SK-N-SH treated with all-trans-retinoic acid at 6 μM for 48 hours (cell line): ENCODE measurements at regions not wholly inside any gene's neighbourhood (a gene's known extent, or its start where the extent isn't known, plus 50 kb on each side); places are given as distances from the start of the nearest gene placed in this dataset.

ENCODE experiments used
- ATAC-seq: fragments of 200-7000 bp; cut with Tn5 transposase; 3 replicates; pipeline ENCODE4 v1.9.1; 2020; ENCODE audit warnings: mild to moderate bottlenecking, moderate library complexity
- ARNTL ChIP-seq: fragments of 450-650 bp; formaldehyde crosslinking; IDR thresholded peaks from 2 replicates; pipeline ENCODE4 v1.5.0; 2020; ENCODE audit warnings: low read depth, mild to moderate bottlenecking, moderate library complexity, borderline replicate concordance
- ESRRG ChIP-seq: fragments of 250-450 bp; sonication (Bioruptor Pico); IDR thresholded peaks from 2 replicates; pipeline ENCODE4 v1.6.1; 2021; ENCODE audit warnings: mild to moderate bottlenecking
- GLIS3 ChIP-seq: fragments of 250-450 bp; sonication (Bioruptor Pico); IDR thresholded peaks from 2 replicates; pipeline ENCODE4 v1.5.0; 2020; ENCODE audit warnings: mild to moderate bottlenecking, moderate library complexity
- ISL1 ChIP-seq: fragments of 250-450 bp; sonication (Bioruptor Pico); IDR thresholded peaks from 2 replicates; pipeline ENCODE4 v2.1.2; 2022; ENCODE audit warnings: mild to moderate bottlenecking, moderate library complexity
- OSR1 ChIP-seq: fragments of 250-450 bp; sonication (Bioruptor Pico); IDR thresholded peaks from 2 replicates; pipeline ENCODE4 v1.8.0; 2022; ENCODE audit warnings: moderate library complexity, mild to moderate bottlenecking, inconsistent platforms
- PPARA ChIP-seq: fragments of 250-450 bp; sonication (Bioruptor Pico); IDR thresholded peaks from 2 replicates; pipeline ENCODE4 v1.5.0; 2020; ENCODE audit warnings: mild to moderate bottlenecking, borderline replicate concordance
- RARB ChIP-seq: fragments of 250-450 bp; sonication (Bioruptor Pico); IDR thresholded peaks from 2 replicates; pipeline ENCODE4 v1.8.0; 2021; ENCODE audit warnings: mild to moderate bottlenecking, moderate library complexity
- SNAI2 ChIP-seq: fragments of 250-450 bp; sonication (Bioruptor Pico); IDR thresholded peaks from 2 replicates; pipeline ENCODE4 v1.5.0; 2020; ENCODE audit warnings: mild to moderate bottlenecking, moderate library complexity
- TCF4 ChIP-seq: fragments of 250-450 bp; sonication (Bioruptor Pico); IDR thresholded peaks from 2 replicates; pipeline ENCODE4 v1.8.0; 2021; ENCODE audit warnings: mild to moderate bottlenecking, moderate library complexity, borderline replicate concordance
- TOX ChIP-seq: fragments of 250-450 bp; sonication (Bioruptor Pico); IDR thresholded peaks from 2 replicates; pipeline ENCODE4 v1.8.0; 2021; ENCODE audit warnings: mild to moderate bottlenecking, moderate library complexity, borderline replicate concordance
- ZC3H10 ChIP-seq: fragments of 250-450 bp; sonication (Bioruptor Pico); IDR thresholded peaks from 2 replicates; pipeline ENCODE4 v1.5.1; 2021; ENCODE audit warnings: mild to moderate bottlenecking, moderate library complexity
- ZNF565 ChIP-seq: fragments of 450-650 bp; formaldehyde crosslinking; conservative IDR thresholded peaks from 2 replicates; pipeline ENCODE4 v1.5.0; 2020; ENCODE audit warnings: low read depth, mild to moderate bottlenecking, moderate library complexity
- ZNF70 ChIP-seq: fragments of 450-650 bp; formaldehyde crosslinking; IDR thresholded peaks from 2 replicates; pipeline ENCODE4 v1.5.0; 2020; ENCODE audit warnings: mild to moderate bottlenecking, moderate library complexity
- ZNF8 ChIP-seq: fragments of 450-650 bp; formaldehyde crosslinking; IDR thresholded peaks from 2 replicates; pipeline ENCODE4 v1.5.0; 2020; ENCODE audit warnings: mild to moderate bottlenecking, moderate library complexity
- TF ChIP-seq, protein P1 (sequence below): fragments of 250-450 bp; sonication (Bioruptor Pico); IDR thresholded peaks from 2 replicates; pipeline ENCODE4 v1.5.1; 2021; ENCODE audit warnings: mild to moderate bottlenecking, moderate library complexity
- TF ChIP-seq, protein P2 (sequence below): fragments of 250-450 bp; sonication (Bioruptor Pico); IDR thresholded peaks from 2 replicates; pipeline ENCODE4 v1.8.0; 2021; ENCODE audit warnings: low read depth, mild to moderate bottlenecking, moderate library complexity, borderline replicate concordance
- TF ChIP-seq, protein P3 (sequence below): fragments of 250-450 bp; sonication (Bioruptor Pico); IDR thresholded peaks from 2 replicates; pipeline ENCODE4 v1.8.0; 2020; ENCODE audit warnings: mild to moderate bottlenecking, moderate library complexity, borderline replicate concordance
- TF ChIP-seq, protein P4 (sequence below): fragments of 250-450 bp; sonication (Bioruptor Pico); IDR thresholded peaks from 2 replicates; pipeline ENCODE4 v1.5.0; 2020; ENCODE audit warnings: mild to moderate bottlenecking, moderate library complexity
- TF ChIP-seq, protein P5 (sequence below): fragments of 250-450 bp; sonication (Bioruptor Pico); IDR thresholded peaks from 2 replicates; pipeline ENCODE4 v1.5.1; 2020; ENCODE audit warnings: low read depth, mild to moderate bottlenecking, moderate library complexity

DNA sequence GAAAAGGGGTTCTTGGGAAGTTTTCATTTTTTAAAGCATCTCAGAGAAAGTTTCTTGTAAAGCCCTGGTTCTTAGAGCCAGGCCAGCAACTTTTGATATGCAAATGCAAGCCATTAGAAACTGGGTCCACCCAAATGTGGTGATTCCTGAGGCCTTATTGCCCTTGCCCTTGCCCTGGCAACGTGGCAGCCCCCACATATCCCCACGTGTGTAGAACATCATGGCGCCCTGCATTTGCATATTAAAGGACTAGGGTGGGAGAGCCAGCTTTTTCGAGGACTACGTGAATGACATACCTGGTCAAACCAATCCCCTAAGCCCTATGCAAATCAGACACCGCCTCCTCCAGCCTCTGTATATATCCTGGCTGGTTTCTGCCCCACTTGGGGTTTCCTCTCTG, 314.9 kb upstream of the NECTIN3 start:
- TF ChIP-seq, protein P1, sequence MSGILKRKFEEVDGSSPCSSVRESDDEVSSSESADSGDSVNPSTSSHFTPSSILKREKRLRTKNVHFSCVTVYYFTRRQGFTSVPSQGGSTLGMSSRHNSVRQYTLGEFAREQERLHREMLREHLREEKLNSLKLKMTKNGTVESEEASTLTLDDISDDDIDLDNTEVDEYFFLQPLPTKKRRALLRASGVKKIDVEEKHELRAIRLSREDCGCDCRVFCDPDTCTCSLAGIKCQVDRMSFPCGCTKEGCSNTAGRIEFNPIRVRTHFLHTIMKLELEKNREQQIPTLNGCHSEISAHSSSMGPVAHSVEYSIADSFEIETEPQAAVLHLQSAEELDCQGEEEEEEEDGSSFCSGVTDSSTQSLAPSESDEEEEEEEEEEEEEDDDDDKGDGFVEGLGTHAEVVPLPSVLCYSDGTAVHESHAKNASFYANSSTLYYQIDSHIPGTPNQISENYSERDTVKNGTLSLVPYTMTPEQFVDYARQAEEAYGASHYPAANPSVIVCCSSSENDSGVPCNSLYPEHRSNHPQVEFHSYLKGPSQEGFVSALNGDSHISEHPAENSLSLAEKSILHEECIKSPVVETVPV (CRISPR knock-in tag): no peak
- TF ChIP-seq ZC3H10 (CRISPR knock-in tag): no peak
- no peak for TF ChIP-seq TOX (CRISPR knock-in tag)
- no peak for TF ChIP-seq GLIS3
- no peak for TF ChIP-seq PPARA
- TF ChIP-seq ESRRG (CRISPR knock-in tag): no peak
- no peak for TF ChIP-seq RARB (CRISPR knock-in tag)
- TF ChIP-seq, protein P2, sequence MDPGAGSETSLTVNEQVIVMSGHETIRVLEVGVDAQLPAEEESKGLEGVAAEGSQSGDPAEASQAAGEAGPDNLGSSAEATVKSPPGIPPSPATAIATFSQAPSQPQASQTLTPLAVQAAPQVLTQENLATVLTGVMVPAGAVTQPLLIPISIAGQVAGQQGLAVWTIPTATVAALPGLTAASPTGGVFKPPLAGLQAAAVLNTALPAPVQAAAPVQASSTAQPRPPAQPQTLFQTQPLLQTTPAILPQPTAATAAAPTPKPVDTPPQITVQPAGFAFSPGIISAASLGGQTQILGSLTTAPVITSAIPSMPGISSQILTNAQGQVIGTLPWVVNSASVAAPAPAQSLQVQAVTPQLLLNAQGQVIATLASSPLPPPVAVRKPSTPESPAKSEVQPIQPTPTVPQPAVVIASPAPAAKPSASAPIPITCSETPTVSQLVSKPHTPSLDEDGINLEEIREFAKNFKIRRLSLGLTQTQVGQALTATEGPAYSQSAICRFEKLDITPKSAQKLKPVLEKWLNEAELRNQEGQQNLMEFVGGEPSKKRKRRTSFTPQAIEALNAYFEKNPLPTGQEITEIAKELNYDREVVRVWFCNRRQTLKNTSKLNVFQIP: no peak
- TF ChIP-seq, protein P3, sequence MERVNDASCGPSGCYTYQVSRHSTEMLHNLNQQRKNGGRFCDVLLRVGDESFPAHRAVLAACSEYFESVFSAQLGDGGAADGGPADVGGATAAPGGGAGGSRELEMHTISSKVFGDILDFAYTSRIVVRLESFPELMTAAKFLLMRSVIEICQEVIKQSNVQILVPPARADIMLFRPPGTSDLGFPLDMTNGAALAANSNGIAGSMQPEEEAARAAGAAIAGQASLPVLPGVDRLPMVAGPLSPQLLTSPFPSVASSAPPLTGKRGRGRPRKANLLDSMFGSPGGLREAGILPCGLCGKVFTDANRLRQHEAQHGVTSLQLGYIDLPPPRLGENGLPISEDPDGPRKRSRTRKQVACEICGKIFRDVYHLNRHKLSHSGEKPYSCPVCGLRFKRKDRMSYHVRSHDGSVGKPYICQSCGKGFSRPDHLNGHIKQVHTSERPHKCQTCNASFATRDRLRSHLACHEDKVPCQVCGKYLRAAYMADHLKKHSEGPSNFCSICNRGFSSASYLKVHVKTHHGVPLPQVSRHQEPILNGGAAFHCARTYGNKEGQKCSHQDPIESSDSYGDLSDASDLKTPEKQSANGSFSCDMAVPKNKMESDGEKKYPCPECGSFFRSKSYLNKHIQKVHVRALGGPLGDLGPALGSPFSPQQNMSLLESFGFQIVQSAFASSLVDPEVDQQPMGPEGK (CRISPR knock-in tag): no peak
- TF ChIP-seq OSR1 (CRISPR knock-in tag): no peak
- TF ChIP-seq ISL1 (CRISPR knock-in tag): no peak
- no peak for TF ChIP-seq ZNF8 (CRISPR knock-in tag)
- no peak for TF ChIP-seq ARNTL (CRISPR knock-in tag)
- TF ChIP-seq, protein P4, sequence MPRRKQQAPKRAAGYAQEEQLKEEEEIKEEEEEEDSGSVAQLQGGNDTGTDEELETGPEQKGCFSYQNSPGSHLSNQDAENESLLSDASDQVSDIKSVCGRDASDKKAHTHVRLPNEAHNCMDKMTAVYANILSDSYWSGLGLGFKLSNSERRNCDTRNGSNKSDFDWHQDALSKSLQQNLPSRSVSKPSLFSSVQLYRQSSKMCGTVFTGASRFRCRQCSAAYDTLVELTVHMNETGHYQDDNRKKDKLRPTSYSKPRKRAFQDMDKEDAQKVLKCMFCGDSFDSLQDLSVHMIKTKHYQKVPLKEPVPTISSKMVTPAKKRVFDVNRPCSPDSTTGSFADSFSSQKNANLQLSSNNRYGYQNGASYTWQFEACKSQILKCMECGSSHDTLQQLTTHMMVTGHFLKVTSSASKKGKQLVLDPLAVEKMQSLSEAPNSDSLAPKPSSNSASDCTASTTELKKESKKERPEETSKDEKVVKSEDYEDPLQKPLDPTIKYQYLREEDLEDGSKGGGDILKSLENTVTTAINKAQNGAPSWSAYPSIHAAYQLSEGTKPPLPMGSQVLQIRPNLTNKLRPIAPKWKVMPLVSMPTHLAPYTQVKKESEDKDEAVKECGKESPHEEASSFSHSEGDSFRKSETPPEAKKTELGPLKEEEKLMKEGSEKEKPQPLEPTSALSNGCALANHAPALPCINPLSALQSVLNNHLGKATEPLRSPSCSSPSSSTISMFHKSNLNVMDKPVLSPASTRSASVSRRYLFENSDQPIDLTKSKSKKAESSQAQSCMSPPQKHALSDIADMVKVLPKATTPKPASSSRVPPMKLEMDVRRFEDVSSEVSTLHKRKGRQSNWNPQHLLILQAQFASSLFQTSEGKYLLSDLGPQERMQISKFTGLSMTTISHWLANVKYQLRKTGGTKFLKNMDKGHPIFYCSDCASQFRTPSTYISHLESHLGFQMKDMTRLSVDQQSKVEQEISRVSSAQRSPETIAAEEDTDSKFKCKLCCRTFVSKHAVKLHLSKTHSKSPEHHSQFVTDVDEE (CRISPR knock-in tag): no peak
- no peak for TF ChIP-seq SNAI2 (CRISPR knock-in tag)
- ATAC-seq: no peak

DNA sequence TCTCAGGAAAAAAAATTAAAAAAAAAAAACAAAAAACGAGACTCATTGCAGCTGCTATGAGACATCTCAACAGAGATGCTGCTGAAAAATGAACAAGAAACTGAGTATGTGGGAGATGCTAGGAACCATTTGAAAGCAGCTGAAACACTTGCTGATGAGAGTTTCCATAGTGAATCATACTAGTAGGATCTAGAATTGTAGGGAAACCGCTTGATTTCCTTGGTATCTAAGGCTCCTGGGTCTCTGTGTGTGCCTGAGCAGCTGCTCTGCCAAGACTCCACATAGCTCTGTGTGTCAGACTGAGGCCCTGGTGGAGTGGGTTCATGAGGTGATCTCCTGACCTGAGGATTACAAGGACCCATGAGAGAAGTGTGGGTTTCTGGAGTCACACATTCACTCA, 313.4 kb upstream of the NECTIN3 start:
- TF ChIP-seq, protein P3 (CRISPR knock-in tag): no peak
- no peak for TF ChIP-seq OSR1 (CRISPR knock-in tag)
- TF ChIP-seq SNAI2 (CRISPR knock-in tag): no peak
- TF ChIP-seq TCF4: no peak
- no peak for TF ChIP-seq ZNF70 (CRISPR knock-in tag)
- TF ChIP-seq ZNF565 (CRISPR knock-in tag): no peak
- TF ChIP-seq, protein P5, sequence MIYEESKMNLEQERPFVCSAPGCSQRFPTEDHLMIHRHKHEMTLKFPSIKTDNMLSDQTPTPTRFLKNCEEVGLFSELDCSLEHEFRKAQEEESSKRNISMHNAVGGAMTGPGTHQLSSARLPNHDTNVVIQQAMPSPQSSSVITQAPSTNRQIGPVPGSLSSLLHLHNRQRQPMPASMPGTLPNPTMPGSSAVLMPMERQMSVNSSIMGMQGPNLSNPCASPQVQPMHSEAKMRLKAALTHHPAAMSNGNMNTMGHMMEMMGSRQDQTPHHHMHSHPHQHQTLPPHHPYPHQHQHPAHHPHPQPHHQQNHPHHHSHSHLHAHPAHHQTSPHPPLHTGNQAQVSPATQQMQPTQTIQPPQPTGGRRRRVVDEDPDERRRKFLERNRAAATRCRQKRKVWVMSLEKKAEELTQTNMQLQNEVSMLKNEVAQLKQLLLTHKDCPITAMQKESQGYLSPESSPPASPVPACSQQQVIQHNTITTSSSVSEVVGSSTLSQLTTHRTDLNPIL (CRISPR knock-in tag): no peak
- ATAC-seq: no peak

DNA sequence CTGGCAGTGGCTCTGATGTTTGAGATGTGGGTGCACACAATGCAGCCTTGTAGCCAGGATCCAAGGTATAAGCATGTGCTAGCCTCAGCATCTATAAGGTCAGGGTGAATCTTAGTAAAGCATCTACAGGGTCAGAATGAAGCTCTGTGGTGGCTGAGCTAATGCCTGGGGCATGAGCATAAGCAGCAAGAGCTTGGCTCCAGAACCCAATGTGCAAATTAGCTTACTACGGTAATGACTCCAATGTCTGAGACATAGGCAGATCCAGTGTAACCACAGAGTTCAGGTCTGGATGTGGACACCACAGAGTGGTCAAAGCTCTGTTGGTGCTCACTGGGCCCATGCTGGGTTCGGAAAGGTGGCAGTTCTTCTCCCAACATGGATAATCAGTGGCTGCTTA, 304.5 kb upstream of the NECTIN3 start:
- ATAC-seq: no peak
- TF ChIP-seq ZC3H10 (CRISPR knock-in tag): no peak
- no peak for TF ChIP-seq ZNF565 (CRISPR knock-in tag)
